22Rv1 (cell line): ENCODE measurements at regions not wholly inside any gene's neighbourhood (a gene's known extent, or its start where the extent isn't known, plus 50 kb on each side); places are given as distances from the start of the nearest gene placed in this dataset.

Experiments
- CTCF ChIP-seq: fragments of 450-650 bp; IDR thresholded peaks from 2 replicates; pipeline ENCODE4 v1.5.1; 2017; ENCODE audit warnings: mild to moderate bottlenecking
- ZFX ChIP-seq: fragments of 450-650 bp; IDR thresholded peaks from 2 replicates; pipeline ENCODE4 v1.6.1; 2017; ENCODE audit warnings: antibody characterized with exemption, borderline replicate concordance

- TF ChIP-seq CTCF (no peak), ZFX (no peak)
Measured at GRCh38 chr2:116804901-116805300, 1009.6 kb upstream of the DDX18 start.
